ENCODE measurements at regions not wholly inside any gene's neighbourhood (a gene's known extent, or its start where the extent isn't known, plus 50 kb on each side); places are given as distances from the start of the nearest gene placed in this dataset.

DNA sequence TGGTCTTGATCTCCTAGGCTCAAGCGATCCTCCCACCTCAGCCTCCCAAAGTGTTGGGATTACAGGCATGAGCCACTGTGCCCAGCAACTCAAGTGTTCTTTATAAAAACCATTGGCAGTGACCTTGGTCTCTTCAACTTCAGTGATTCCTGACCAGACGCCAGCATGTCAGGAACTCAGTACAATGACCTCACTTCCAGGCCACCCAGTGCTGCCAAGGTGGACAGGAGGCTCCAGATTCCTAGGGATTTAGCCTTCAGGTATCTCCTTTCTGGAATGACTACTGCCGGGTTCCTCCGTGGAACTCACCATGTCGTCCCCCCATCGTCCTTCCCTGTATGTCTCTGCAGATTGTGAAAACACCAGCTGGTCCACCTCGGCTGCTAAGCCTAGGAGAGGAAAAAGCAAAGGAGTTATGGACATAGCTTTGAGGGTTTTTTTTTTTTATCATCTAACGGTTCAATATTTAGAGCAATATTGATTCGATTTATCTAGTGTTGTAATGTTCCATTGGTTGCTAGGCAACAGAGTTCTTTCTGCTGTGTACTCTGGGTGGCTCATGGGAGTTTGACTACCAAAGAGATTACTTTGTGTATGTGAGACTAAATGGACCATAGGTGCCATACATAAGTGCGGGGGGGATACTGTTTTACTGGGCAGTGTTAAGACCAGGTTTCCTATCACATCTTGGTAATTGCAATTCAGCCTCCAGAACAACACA lies 425.8 kb upstream of the AUTS2 start:
- DNase-seq (ENCODE audit: low read depth) = no peak
- TF ChIP-seq, protein P1, sequence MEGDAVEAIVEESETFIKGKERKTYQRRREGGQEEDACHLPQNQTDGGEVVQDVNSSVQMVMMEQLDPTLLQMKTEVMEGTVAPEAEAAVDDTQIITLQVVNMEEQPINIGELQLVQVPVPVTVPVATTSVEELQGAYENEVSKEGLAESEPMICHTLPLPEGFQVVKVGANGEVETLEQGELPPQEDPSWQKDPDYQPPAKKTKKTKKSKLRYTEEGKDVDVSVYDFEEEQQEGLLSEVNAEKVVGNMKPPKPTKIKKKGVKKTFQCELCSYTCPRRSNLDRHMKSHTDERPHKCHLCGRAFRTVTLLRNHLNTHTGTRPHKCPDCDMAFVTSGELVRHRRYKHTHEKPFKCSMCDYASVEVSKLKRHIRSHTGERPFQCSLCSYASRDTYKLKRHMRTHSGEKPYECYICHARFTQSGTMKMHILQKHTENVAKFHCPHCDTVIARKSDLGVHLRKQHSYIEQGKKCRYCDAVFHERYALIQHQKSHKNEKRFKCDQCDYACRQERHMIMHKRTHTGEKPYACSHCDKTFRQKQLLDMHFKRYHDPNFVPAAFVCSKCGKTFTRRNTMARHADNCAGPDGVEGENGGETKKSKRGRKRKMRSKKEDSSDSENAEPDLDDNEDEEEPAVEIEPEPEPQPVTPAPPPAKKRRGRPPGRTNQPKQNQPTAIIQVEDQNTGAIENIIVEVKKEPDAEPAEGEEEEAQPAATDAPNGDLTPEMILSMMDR (IDR thresholded peaks at IDR 0.05; ENCODE audit: insufficient read depth, low read length, poor library complexity, severe bottlenecking) = no peak
- no peaks in the 10 kb centered on the region for H3K36me3 ChIP-seq (ENCODE audit: control insufficient read depth, insufficient read depth, low read length)

DNA sequence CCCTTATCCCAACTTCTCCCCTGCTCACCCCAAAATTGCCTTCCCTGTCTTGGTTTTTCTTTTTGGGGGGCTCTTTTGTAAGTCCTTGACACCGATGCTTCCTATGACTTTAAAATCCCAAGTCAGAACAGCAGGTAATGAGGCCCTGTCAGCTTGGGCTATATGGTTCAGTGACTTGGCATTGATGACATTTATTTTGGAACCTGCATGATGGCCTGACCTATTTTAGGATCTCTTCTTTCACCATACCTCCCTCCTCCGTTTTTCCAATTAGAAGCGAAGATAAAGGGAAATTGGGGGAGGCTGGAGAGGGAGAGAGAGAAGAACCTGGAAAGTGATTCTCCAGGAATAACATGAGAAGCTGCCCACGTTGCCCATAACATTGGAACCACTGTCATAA lies 424.9 kb upstream of the AUTS2 start:
- no peak for DNase-seq (ENCODE audit: low read depth)
- H3K4me3 ChIP-seq (ENCODE audit: low read depth, low read length) = no peak overlapping the region
- H3K27me3 ChIP-seq (ENCODE audit: control insufficient read depth, insufficient read depth, low read length) = no peaks in the 10 kb centered on the region
- TF ChIP-seq, protein P1 (IDR thresholded peaks at IDR 0.05; ENCODE audit: insufficient read depth, low read length, poor library complexity, severe bottlenecking) = no peak
- H3K36me3 ChIP-seq (ENCODE audit: control insufficient read depth, insufficient read depth, low read length) = no peaks in the 10 kb centered on the region

More for the DNA sequence above, 425.8 kb upstream of the AUTS2 start:
- no peak overlapping the region for H3K4me3 ChIP-seq (ENCODE audit: low read depth, low read length)
- no peaks in the 10 kb centered on the region for H3K27me3 ChIP-seq (ENCODE audit: control insufficient read depth, insufficient read depth, low read length)

DNA sequence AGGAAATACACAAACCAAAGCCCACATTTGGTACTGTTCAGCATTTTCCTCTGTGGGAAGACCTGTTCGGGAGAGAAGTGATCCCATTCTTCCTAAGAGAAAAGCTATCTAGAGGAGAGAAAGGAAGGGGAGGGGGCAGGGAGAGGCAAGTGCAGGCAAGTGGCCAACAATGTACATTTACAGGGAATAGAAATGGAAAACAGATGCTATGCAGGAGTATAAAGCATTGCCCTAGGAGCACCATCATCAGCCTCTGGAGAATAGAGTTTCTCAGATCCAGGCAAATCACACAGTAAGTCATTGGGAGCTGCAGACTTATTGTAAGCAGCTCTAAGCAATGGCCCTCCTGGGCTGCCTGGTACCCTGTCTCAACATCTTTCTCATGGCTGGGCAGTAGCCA lies 424.4 kb upstream of the AUTS2 start:
- no peak overlapping the region for H3K4me3 ChIP-seq (ENCODE audit: low read depth, low read length)
- TF ChIP-seq, protein P1 (IDR thresholded peaks at IDR 0.05; ENCODE audit: insufficient read depth, low read length, poor library complexity, severe bottlenecking) = no peak

DNA sequence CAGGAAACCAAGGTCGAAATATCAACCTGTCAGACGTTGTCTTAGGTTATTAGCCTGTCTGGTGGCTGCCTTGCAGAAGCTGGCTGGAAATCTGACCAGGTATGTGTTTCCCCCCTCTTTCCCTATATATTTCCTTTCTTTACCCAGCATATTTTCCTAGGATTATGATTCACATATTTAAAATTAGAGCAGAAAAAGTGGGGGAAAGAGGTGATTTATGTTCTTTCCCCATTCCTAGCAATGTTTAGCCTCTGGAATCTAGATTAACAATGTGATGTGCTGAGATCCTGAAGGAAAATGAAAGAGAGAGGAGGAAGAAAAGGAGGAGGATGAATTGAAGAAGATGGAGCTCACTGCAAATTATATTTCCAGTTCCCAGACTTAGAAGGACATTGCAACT lies 421.4 kb upstream of the AUTS2 start:
- Histone ChIP-seq H3K27me3 (ENCODE audit: control insufficient read depth, insufficient read depth, low read length) (no peaks in the 10 kb centered on the region), H3K4me3 (ENCODE audit: low read depth, low read length) (no peak overlapping the region), H3K36me3 (ENCODE audit: control insufficient read depth, insufficient read depth, low read length) (no peaks in the 10 kb centered on the region)
- TF ChIP-seq, protein P1 (IDR thresholded peaks at IDR 0.05; ENCODE audit: insufficient read depth, low read length, poor library complexity, severe bottlenecking) = no peak
- DNase-seq (ENCODE audit: low read depth) = no peak

More for the DNA sequence above, 424.4 kb upstream of the AUTS2 start:
- no peak for DNase-seq (ENCODE audit: low read depth)
- Histone ChIP-seq H3K27me3 (ENCODE audit: control insufficient read depth, insufficient read depth, low read length) (no peaks in the 10 kb centered on the region), H3K36me3 (ENCODE audit: control insufficient read depth, insufficient read depth, low read length) (no peaks in the 10 kb centered on the region)

DNA sequence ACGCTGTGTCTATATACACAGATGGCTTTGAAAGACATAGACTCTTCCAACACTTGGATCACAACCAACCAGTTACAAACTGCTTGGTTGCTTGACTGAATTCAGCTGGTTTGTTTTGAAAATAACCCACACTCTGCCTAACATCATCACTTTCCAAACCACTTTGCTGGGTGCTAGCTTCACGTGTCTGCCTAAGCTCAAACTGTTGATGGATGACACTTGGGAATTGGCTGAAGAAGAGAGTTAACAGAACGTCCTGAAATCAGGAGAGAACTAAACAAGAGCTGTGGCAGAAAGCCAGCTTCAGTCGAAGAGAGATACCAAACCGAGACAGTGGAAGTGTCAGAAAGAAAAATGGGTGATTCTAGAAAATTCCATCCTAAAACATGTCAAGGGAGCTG lies 420.8 kb upstream of the AUTS2 start:
- Histone ChIP-seq H3K4me3 (ENCODE audit: low read depth, low read length) (no peak overlapping the region), H3K27me3 (ENCODE audit: control insufficient read depth, insufficient read depth, low read length) (no peaks in the 10 kb centered on the region), H3K36me3 (ENCODE audit: control insufficient read depth, insufficient read depth, low read length) (no peaks in the 10 kb centered on the region)
- no peak for DNase-seq (ENCODE audit: low read depth)
- TF ChIP-seq, protein P1 (IDR thresholded peaks at IDR 0.05; ENCODE audit: insufficient read depth, low read length, poor library complexity, severe bottlenecking) = no peak

DNA sequence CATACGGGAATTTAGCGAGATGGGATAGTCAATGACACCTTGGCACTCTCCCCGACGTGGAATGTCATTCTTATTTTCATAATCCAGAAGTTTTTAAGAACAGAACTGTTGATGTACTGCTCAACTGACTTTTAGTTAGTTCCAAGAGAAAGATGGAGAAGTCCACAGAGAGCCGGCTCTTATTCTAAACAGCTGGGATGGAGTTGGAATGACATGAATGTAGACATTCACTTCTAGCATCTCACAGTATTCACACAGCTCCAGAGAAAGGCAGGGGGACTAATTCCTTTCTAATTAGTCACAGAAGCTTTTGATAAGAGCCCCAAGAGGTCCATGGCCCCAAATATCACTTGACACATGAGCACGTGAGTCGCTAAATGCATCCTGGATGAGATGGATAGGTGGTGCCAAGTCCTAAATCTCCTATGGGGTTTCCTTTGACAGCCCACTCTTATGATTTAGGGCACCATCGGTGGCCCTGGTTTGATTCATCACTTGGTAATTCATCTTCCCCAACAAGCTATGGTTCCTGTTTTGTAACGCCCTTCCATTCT lies 420.3 kb upstream of the AUTS2 start:
- H3K4me3 ChIP-seq (ENCODE audit: low read depth, low read length) = no peak overlapping the region
- H3K36me3 ChIP-seq (ENCODE audit: control insufficient read depth, insufficient read depth, low read length) = no peaks in the 10 kb centered on the region
- DNase-seq (ENCODE audit: low read depth) = no peak
- TF ChIP-seq, protein P1 (IDR thresholded peaks at IDR 0.05; ENCODE audit: insufficient read depth, low read length, poor library complexity, severe bottlenecking) = no peak
- H3K27me3 ChIP-seq (ENCODE audit: control insufficient read depth, insufficient read depth, low read length) = no peaks in the 10 kb centered on the region
